ENCODE measurements at regions not wholly inside any gene's neighbourhood (a gene's known extent, or its start where the extent isn't known, plus 50 kb on each side); places are given as distances from the start of the nearest gene placed in this dataset.

DNA sequence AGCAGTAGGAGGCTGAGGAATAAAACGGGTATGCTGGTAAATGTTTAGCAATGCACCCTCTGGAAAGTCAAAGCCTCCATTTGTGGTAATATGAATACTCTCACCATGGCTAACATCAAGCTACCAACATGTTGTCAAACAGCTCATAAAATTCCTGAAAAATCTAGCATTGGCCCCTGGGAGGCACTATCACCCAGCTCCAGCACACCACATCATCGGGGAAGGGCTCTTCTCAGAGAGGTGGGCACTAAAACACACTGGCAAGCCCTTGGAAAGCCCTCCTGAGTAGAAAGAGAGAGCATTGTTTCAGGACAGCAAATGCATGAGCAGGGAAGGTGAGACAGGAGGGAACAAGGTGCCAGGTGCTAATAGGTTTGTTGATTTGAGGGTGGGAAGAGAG is 53.9 kb upstream of the FLT1 start:
- WGBS (ENCODE audit: insufficient coverage) = no CpG with 5 or more reads among the region's 2 CpGs
- Histone ChIP-seq H3K27me3 (ENCODE audit: control insufficient read depth, insufficient read depth, low read length) (peaks cover under 1% of the 10 kb centered on the region), H3K4me1 (ENCODE audit: control insufficient read depth, insufficient read depth, low read length) (no peaks in the 10 kb centered on the region)

DNA sequence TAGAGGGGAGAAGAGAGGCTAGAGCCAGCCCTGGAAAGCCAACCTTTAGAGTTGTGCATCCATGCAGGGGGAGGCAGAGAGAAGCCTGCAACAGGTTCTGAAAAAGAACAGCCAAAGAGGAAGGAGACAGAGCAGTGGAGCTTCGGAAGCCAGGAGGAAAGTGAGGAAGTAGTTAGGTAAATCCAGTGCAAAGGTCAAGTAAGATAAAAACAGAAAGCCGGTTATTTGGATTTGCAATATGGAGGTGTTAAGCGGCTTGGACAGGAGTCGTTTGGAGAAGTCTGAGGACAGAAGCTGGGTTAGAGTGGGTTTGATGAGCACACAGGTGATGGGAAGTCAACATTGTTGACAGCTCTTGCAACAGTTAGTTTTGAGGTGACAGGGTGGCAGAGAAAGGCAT is 53.5 kb upstream of the FLT1 start:
- Histone ChIP-seq H3K4me1 (ENCODE audit: control insufficient read depth, insufficient read depth, low read length) (no peaks in the 10 kb centered on the region), H3K9me3 (replicated peaks; ENCODE audit: control insufficient read depth, low read depth, low read length) (peaks cover 6% of the 10 kb centered on the region), H3K27me3 (ENCODE audit: control insufficient read depth, insufficient read depth, low read length) (peaks cover 2% of the 10 kb centered on the region), H3K4me3 (ENCODE audit: low read length) (no peak overlapping the region), H3K27ac (ENCODE audit: low read length) (no peak overlapping the region), H3K36me3 (ENCODE audit: control insufficient read depth, insufficient read depth, low read length) (no peaks in the 10 kb centered on the region)
- WGBS (ENCODE audit: insufficient coverage) = 53% methylated on average over 4 of the region's 4 CpGs
- no peak for DNase-seq

More for the DNA sequence above, 53.9 kb upstream of the FLT1 start:
- H3K9me3 ChIP-seq (replicated peaks; ENCODE audit: control insufficient read depth, low read depth, low read length) = peaks cover 2% of the 10 kb centered on the region
- no peak overlapping the region for H3K4me3 ChIP-seq (ENCODE audit: low read length)
- H3K27ac ChIP-seq (ENCODE audit: low read length) = no peak overlapping the region
- H3K36me3 ChIP-seq (ENCODE audit: control insufficient read depth, insufficient read depth, low read length) = no peaks in the 10 kb centered on the region
- no peak for DNase-seq

DNA sequence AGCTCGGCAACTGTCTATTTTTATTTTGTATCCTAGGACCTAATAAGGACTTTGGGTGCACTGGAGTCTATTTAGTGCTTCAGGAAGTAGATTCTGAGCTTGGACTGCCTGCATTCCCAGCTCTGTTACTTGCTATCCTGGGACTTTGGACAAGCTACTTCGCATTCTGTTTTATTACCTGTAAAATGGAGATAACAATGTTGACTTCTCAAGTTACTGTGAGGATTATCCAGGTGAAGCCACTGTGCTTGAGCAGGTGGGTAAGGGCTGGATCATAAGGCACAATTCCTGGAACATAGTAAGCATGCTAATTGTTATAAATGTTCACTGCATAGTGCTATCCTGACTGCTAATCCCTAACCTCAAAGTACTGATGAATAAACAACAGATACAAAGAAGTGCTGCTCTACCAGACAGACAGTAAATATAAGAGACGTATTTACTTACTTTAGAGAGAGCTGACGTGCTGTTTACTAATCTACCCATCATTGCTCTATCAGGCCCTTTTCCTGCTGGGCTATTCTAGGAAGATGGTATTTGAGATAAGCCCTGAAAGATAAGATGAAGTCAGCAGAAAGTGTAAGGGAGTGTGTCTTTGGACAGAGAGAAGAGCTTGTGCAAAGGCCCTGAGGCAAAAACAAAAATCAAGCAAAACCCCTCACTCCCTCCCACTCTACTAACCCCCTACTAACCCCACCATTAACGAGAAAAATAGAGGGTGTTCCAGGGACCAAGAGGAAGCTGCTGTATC is 50.8 kb upstream of the FLT1 start:
- peaks cover 4% of the 10 kb centered on the region for H3K27me3 ChIP-seq (ENCODE audit: control insufficient read depth, insufficient read depth, low read length)
- no peak for DNase-seq
- no peaks in the 10 kb centered on the region for H3K4me1 ChIP-seq (ENCODE audit: control insufficient read depth, insufficient read depth, low read length)
- no peak overlapping the region for H3K4me3 ChIP-seq (ENCODE audit: low read length)
- no CpG with 5 or more reads among the region's 5 CpGs for WGBS (ENCODE audit: insufficient coverage)
- no peaks in the 10 kb centered on the region for H3K36me3 ChIP-seq (ENCODE audit: control insufficient read depth, insufficient read depth, low read length)
- H3K9me3 ChIP-seq (replicated peaks; ENCODE audit: control insufficient read depth, low read depth, low read length) = peaks cover 7% of the 10 kb centered on the region
- no peak overlapping the region for H3K27ac ChIP-seq (ENCODE audit: low read length)
